ENCODE measurements at regions not wholly inside any gene's neighbourhood (a gene's known extent, or its start where the extent isn't known, plus 50 kb on each side); places are given as distances from the start of the nearest gene placed in this dataset.
A peak's percentile ranks its signal among the peaks of the same experiment; 100 is the strongest.

GRCh38 chr6:139844907-139845306 lies 470.5 kb upstream of the CITED2 start:
- DNase-seq: no peak

GRCh38 chr6:139841794-139842215 lies 467.4 kb upstream of the CITED2 start:
- DNase-seq: no peak

- DNase-seq: no peak
Measured at GRCh38 chr6:139839506-139840156, 465.2 kb upstream of the CITED2 start.

GRCh38 chr6:139834232-139834631 lies 459.8 kb upstream of the CITED2 start:
- DNase-seq: no peak

GRCh38 chr6:139833592-139833991 lies 459.1 kb upstream of the CITED2 start:
- DNase-seq: no peak

- DNase-seq: no peak
Measured at GRCh38 chr6:139832493-139833305, 458.3 kb upstream of the CITED2 start.

- peak; percentile 57 for DNase-seq
Measured at GRCh38 chr6:139829576-139829975, 455.1 kb upstream of the CITED2 start.

- DNase-seq: no peak
Measured at GRCh38 chr6:139828751-139829519, 454.5 kb upstream of the CITED2 start.

- DNase-seq: no peak
Measured at GRCh38 chr6:139825935-139826374, 451.5 kb upstream of the CITED2 start.

GRCh38 chr6:139824864-139825263 lies 450.4 kb upstream of the CITED2 start:
- no peak for DNase-seq

GRCh38 chr6:139823808-139824126 lies 449.3 kb upstream of the CITED2 start:
- no peak for DNase-seq

- DNase-seq: no peak
Measured at GRCh38 chr6:139823099-139823807, 448.8 kb upstream of the CITED2 start.

- no peak for DNase-seq
Measured at GRCh38 chr6:139821676-139822223, 447.3 kb upstream of the CITED2 start.

GRCh38 chr6:139820210-139820609 lies 445.8 kb upstream of the CITED2 start:
- no peak for DNase-seq

GRCh38 chr6:139819776-139820175 lies 445.3 kb upstream of the CITED2 start:
- DNase-seq: no peak

- DNase-seq: no peak
Measured at GRCh38 chr6:139812939-139813338, 438.5 kb upstream of the CITED2 start.

GRCh38 chr6:139801571-139802321 lies 427.3 kb upstream of the CITED2 start:
- no peak for DNase-seq

GRCh38 chr6:139800837-139801236 lies 426.4 kb upstream of the CITED2 start:
- no peak for DNase-seq

GRCh38 chr6:139790527-139790926 lies 416.1 kb upstream of the CITED2 start:
- DNase-seq: no peak

- no peak for DNase-seq
Measured at GRCh38 chr6:139784222-139784769, 409.8 kb upstream of the CITED2 start.

GRCh38 chr6:139779988-139780774 lies 405.7 kb upstream of the CITED2 start:
- no peak for DNase-seq

Measured in NCI-H1105 treated with DMSO at 0.1 percent for 48 hours (cell line).